ENCODE measurements at regions not wholly inside any gene's neighbourhood (a gene's known extent, or its start where the extent isn't known, plus 50 kb on each side); places are given as distances from the start of the nearest gene placed in this dataset.

DNA sequence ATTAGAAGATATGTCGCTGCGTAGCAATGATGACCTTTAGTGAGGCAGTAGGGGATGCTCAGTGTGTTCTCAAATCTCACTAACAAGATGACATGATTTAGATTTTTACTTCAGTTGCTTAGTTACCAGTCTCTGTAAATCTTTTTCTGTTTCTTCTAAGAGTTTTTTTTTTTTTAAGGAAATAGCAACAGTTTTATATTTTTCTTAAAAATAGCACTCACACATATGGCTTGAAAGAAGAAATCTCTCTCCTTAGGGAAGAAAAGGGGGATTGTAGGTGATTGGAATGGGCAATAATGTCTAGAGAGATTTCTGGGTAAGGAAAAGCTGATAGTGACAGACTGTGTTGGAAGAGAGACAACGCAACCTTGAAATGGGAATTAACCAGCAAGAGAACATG lies 524.6 kb upstream of the ARPP21 start:
- Histone ChIP-seq H3K79me2 (ENCODE audit: control insufficient read depth, insufficient read depth, low read length) (no peaks in the 10 kb centered on the region), H3K4me2 (ENCODE audit: control insufficient read depth, extremely low read depth, insufficient read depth, low read depth, low read length) (no peak overlapping the region), H2AFZ (ENCODE audit: control insufficient read depth, low read length) (no peak overlapping the region), H3K9ac (ENCODE audit: control insufficient read depth, extremely low read depth, insufficient read depth, low read length) (no peak overlapping the region), H3K27me3 (ENCODE audit: control insufficient read depth, extremely low read depth, insufficient read depth, low read length) (no peaks in the 10 kb centered on the region), H3K36me3 (ENCODE audit: control insufficient read depth in 2 of 2, extremely low read depth in 1 of 2, insufficient read depth in 2 of 2, low read length in 2 of 2) (no peaks in the 10 kb centered on the region), H3K9me3 (ENCODE audit: control insufficient read depth, low read depth, low read length) (peaks cover 2% of the 10 kb centered on the region), H4K20me1 (ENCODE audit: control insufficient read depth, extremely low read depth, insufficient read depth, low read length) (no peaks in the 10 kb centered on the region), H3K4me3 (ENCODE audit: control insufficient read depth in 2 of 3, extremely low read depth in 1 of 3, insufficient read depth in 2 of 3, low read depth in 1 of 3, low read length in 3 of 3) (no peak overlapping the region), H3K9me1 (ENCODE audit: control insufficient read depth, extremely low read depth, insufficient read depth, low read length) (no peaks in the 10 kb centered on the region), H3K4me1 (ENCODE audit: control insufficient read depth, extremely low read depth, insufficient read depth, low read length) (no peaks in the 10 kb centered on the region), H3K27ac (ENCODE audit: control insufficient read depth, insufficient read depth, low read length) (no peak overlapping the region)
- TF ChIP-seq EZH2 (IDR thresholded peaks at IDR 0.05; ENCODE audit: low read length) (no peak), CTCF (optimal IDR thresholded peaks at IDR 0.05 in 1 of 3, IDR thresholded peaks at IDR 0.05 in 1 of 3, conservative IDR thresholded peaks at IDR 0.05 in 1 of 3; ENCODE audit: extremely low read depth in 1 of 3, insufficient read depth in 2 of 3, low read length in 3 of 3) (no peak)
- DNase-seq (ENCODE audit: low read depth, low spot score) (no peak), FAIRE-seq (no peak)
- dilution Hi-C loops (cut with MboI; ENCODE audit: extremely low pct_ligation_motif_present, low sequenced_read_pairs): no loop called here

DNA sequence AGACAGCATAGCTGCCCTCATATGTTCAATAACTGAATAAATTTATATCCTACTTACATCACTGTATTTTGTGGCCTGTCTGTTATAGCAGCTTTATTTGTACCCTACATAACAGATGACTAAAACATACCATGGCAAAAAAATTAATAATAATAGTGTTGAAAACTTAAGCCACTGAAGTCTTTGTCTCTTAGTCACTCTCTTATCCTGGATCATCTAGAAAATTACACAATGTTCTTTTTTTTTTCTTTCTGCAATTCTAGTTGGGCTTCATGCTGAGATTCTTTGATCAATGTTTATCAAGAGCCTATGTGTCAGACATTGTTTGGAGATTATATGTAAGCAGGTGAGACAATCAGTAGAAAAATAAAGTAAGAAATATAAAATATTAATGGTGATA lies 519.3 kb upstream of the ARPP21 start:
- no peak overlapping the region for H3K4me3 ChIP-seq (ENCODE audit: control insufficient read depth in 2 of 3, extremely low read depth in 1 of 3, insufficient read depth in 2 of 3, low read depth in 1 of 3, low read length in 3 of 3)
- TF ChIP-seq CTCF (optimal IDR thresholded peaks at IDR 0.05 in 1 of 3, IDR thresholded peaks at IDR 0.05 in 1 of 3, conservative IDR thresholded peaks at IDR 0.05 in 1 of 3; ENCODE audit: extremely low read depth in 1 of 3, insufficient read depth in 2 of 3, low read length in 3 of 3): no peak
- no peak for TF ChIP-seq EZH2 (IDR thresholded peaks at IDR 0.05; ENCODE audit: low read length)
- no peak overlapping the region for H3K4me2 ChIP-seq (ENCODE audit: control insufficient read depth, extremely low read depth, insufficient read depth, low read depth, low read length)
- H4K20me1 ChIP-seq (ENCODE audit: control insufficient read depth, extremely low read depth, insufficient read depth, low read length): no peaks in the 10 kb centered on the region
- dilution Hi-C loops (cut with MboI; ENCODE audit: extremely low pct_ligation_motif_present, low sequenced_read_pairs): no loop called here
- no peaks in the 10 kb centered on the region for H3K9me1 ChIP-seq (ENCODE audit: control insufficient read depth, extremely low read depth, insufficient read depth, low read length)
- no peaks in the 10 kb centered on the region for H3K9me3 ChIP-seq (ENCODE audit: control insufficient read depth, low read depth, low read length)
- H3K36me3 ChIP-seq (ENCODE audit: control insufficient read depth in 2 of 2, extremely low read depth in 1 of 2, insufficient read depth in 2 of 2, low read length in 2 of 2): no peaks in the 10 kb centered on the region
- no peaks in the 10 kb centered on the region for H3K27me3 ChIP-seq (ENCODE audit: control insufficient read depth, extremely low read depth, insufficient read depth, low read length)
- no peaks in the 10 kb centered on the region for H3K4me1 ChIP-seq (ENCODE audit: control insufficient read depth, extremely low read depth, insufficient read depth, low read length)
- H2AFZ ChIP-seq (ENCODE audit: control insufficient read depth, low read length): no peak overlapping the region
- H3K79me2 ChIP-seq (ENCODE audit: control insufficient read depth, insufficient read depth, low read length): no peaks in the 10 kb centered on the region
- H3K9ac ChIP-seq (ENCODE audit: control insufficient read depth, extremely low read depth, insufficient read depth, low read length): no peak overlapping the region
- DNase-seq (ENCODE audit: low read depth, low spot score): no peak
- FAIRE-seq: no peak
- H3K27ac ChIP-seq (ENCODE audit: control insufficient read depth, insufficient read depth, low read length): no peak overlapping the region

Data from keratinocyte (primary cell).